GM21786 (cell line): ENCODE measurements at regions not wholly inside any gene's neighbourhood (a gene's known extent, or its start where the extent isn't known, plus 50 kb on each side); places are given as distances from the start of the nearest gene placed in this dataset.
A peak's percentile ranks its signal among the peaks of the same experiment; 100 is the strongest.

Experiments
- ATAC-seq: cut with Tn5 transposase; IDR thresholded peaks from one replicate; pipeline ENCODE4 v1.9.1; 2021; ENCODE audit not compliant: unreplicated experiment

GRCh38 chr13:97559981-97560380 is 126.0 kb downstream of the RAP2A start:
- no peak for ATAC-seq

- no peak for ATAC-seq
Measured at GRCh38 chr13:97561182-97561581, 127.2 kb downstream of the RAP2A start.

GRCh38 chr13:97562962-97563361 is 129.0 kb downstream of the RAP2A start:
- ATAC-seq = no peak

GRCh38 chr13:97564956-97565355 is 131.0 kb downstream of the RAP2A start:
- no peak for ATAC-seq

GRCh38 chr13:97565906-97566305 is 131.9 kb downstream of the RAP2A start:
- ATAC-seq = no peak

- no peak for ATAC-seq
Measured at GRCh38 chr13:97566907-97567306, 132.9 kb downstream of the RAP2A start.

GRCh38 chr13:97567510-97568243 is 133.7 kb downstream of the RAP2A start:
- peak; percentile 99 for ATAC-seq

- no peak for ATAC-seq
Measured at GRCh38 chr13:97568850-97569249, 134.9 kb downstream of the RAP2A start.

GRCh38 chr13:97569841-97570240 is 135.9 kb downstream of the RAP2A start:
- no peak for ATAC-seq

GRCh38 chr13:97570442-97570841 is 136.5 kb downstream of the RAP2A start:
- no peak for ATAC-seq

- no peak for ATAC-seq
Measured at GRCh38 chr13:97573011-97573410, 139.0 kb downstream of the RAP2A start.

- ATAC-seq = peak; percentile 72
Measured at GRCh38 chr13:97574926-97575325, 141.0 kb downstream of the RAP2A start.

- ATAC-seq = no peak
Measured at GRCh38 chr13:97577026-97577425, 143.1 kb downstream of the RAP2A start.

- ATAC-seq = no peak
Measured at GRCh38 chr13:97582170-97582569, 148.2 kb downstream of the RAP2A start.

- ATAC-seq = no peak
Measured at GRCh38 chr13:97583907-97584497, 150.0 kb downstream of the RAP2A start.

GRCh38 chr13:97586941-97587340 is 153.0 kb downstream of the RAP2A start:
- no peak for ATAC-seq

- no peak for ATAC-seq
Measured at GRCh38 chr13:97588993-97589392, 155.0 kb downstream of the RAP2A start.

- no peak for ATAC-seq
Measured at GRCh38 chr13:97600458-97601075, 166.6 kb downstream of the RAP2A start.

GRCh38 chr13:97615266-97615665 is 181.3 kb downstream of the RAP2A start:
- no peak for ATAC-seq

- ATAC-seq = no peak
Measured at GRCh38 chr13:97616385-97616784, 182.4 kb downstream of the RAP2A start.

- ATAC-seq = no peak
Measured at GRCh38 chr13:97621025-97621424, 187.1 kb downstream of the RAP2A start.

GRCh38 chr13:97621631-97622030 is 187.7 kb downstream of the RAP2A start:
- no peak for ATAC-seq
